ENCODE measurements at regions not wholly inside any gene's neighbourhood (a gene's known extent, or its start where the extent isn't known, plus 50 kb on each side); places are given as distances from the start of the nearest gene placed in this dataset.
"Not testable (repeated sequence)": the region's sequence is repeated elsewhere in the genome, so short reads cannot be mapped to it uniquely, and the experiment has no call there.

GRCh38 chr14:106228541-106229158 lies 702.3 kb downstream of the TMEM121 start:
- no peak for DNase-seq (ENCODE audit: low read depth, low spot score)

- no peak for DNase-seq (ENCODE audit: low read depth, low spot score)
Observed at GRCh38 chr14:106230071-106230470, 703.7 kb downstream of the TMEM121 start.

- DNase-seq (ENCODE audit: low read depth, low spot score), result not testable (repeated sequence)
Observed at GRCh38 chr14:106233191-106233590, 706.8 kb downstream of the TMEM121 start.

GRCh38 chr14:106234525-106235254 lies 708.3 kb downstream of the TMEM121 start:
- not testable (repeated sequence) for DNase-seq (ENCODE audit: low read depth, low spot score)

GRCh38 chr14:106235356-106236159 lies 709.2 kb downstream of the TMEM121 start:
- no peak for DNase-seq (ENCODE audit: low read depth, low spot score)

GRCh38 chr14:106248321-106249192 lies 722.2 kb downstream of the TMEM121 start:
- DNase-seq (ENCODE audit: low read depth, low spot score), result no peak

- DNase-seq (ENCODE audit: low read depth, low spot score), result not testable (repeated sequence)
Observed at GRCh38 chr14:106253995-106254394, 727.6 kb downstream of the TMEM121 start.

GRCh38 chr14:106257569-106257994 lies 731.2 kb downstream of the TMEM121 start:
- not testable (repeated sequence) for DNase-seq (ENCODE audit: low read depth, low spot score)

- DNase-seq (ENCODE audit: low read depth, low spot score), result no peak
Observed at GRCh38 chr14:106268013-106268727, 741.8 kb downstream of the TMEM121 start.

- DNase-seq (ENCODE audit: low read depth, low spot score), result no peak
Observed at GRCh38 chr14:106269029-106269428, 742.6 kb downstream of the TMEM121 start.

- DNase-seq (ENCODE audit: low read depth, low spot score), result no peak
Observed at GRCh38 chr14:106269451-106270204, 743.2 kb downstream of the TMEM121 start.

GRCh38 chr14:106270476-106271121 lies 744.2 kb downstream of the TMEM121 start:
- DNase-seq (ENCODE audit: low read depth, low spot score), result not testable (repeated sequence)

- DNase-seq (ENCODE audit: low read depth, low spot score), result no peak
Observed at GRCh38 chr14:106276326-106277267, 750.2 kb downstream of the TMEM121 start.

GRCh38 chr14:106277503-106277902 lies 751.1 kb downstream of the TMEM121 start:
- no peak for DNase-seq (ENCODE audit: low read depth, low spot score)

- DNase-seq (ENCODE audit: low read depth, low spot score), result no peak
Observed at GRCh38 chr14:106280876-106281275, 754.5 kb downstream of the TMEM121 start.

- no peak for DNase-seq (ENCODE audit: low read depth, low spot score)
Observed at GRCh38 chr14:106286697-106287290, 760.4 kb downstream of the TMEM121 start.

GRCh38 chr14:106287506-106287905 lies 761.1 kb downstream of the TMEM121 start:
- DNase-seq (ENCODE audit: low read depth, low spot score), result no peak

- no peak for DNase-seq (ENCODE audit: low read depth, low spot score)
Observed at GRCh38 chr14:106291626-106292025, 765.2 kb downstream of the TMEM121 start.

Measured in astrocyte of the hippocampus (primary cell).